KBM-7 (cell line): ENCODE measurements at regions not wholly inside any gene's neighbourhood (a gene's known extent, or its start where the extent isn't known, plus 50 kb on each side); places are given as distances from the start of the nearest gene placed in this dataset.
"Not testable (repeated sequence)": the region's sequence is repeated elsewhere in the genome, so short reads cannot be mapped to it uniquely, and the experiment has no call there.

Experiments
- DNase-seq: peaks from one replicate; pipeline ENCODE4 v3.0.0-alpha.2; 2015
- in situ Hi-C: fragments of 300-500 bp; cut with MboI; formaldehyde crosslinking; loops from 2 replicates; pipeline ENCODE4 v1.14.3; 2020; ENCODE audit warnings: low sequenced_read_pairs, low pct_unique_long_range_greater_than_20kb, mixed read lengths

DNA sequence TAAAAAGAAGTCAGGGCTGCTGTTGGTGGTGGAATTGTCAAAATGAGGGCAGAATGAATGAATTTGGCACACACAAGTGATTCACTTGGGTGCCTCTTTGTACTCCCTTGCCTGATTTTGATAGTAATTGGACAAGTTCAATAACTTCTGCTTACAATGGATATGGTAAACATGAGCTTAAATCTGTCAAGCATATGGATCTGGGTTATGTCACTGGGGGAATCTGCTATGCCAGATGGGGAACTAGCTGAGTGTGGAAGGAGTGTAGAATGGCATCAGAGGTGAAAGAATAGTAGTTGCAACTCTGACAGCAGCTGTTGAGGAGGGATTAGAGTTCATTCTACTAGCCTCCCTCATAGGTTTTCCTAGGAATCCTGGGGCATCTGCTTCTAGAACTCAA, 724.2 kb upstream of the CDH8 start:
- in situ Hi-C loops, result no loop called here
- no peak for DNase-seq

DNA sequence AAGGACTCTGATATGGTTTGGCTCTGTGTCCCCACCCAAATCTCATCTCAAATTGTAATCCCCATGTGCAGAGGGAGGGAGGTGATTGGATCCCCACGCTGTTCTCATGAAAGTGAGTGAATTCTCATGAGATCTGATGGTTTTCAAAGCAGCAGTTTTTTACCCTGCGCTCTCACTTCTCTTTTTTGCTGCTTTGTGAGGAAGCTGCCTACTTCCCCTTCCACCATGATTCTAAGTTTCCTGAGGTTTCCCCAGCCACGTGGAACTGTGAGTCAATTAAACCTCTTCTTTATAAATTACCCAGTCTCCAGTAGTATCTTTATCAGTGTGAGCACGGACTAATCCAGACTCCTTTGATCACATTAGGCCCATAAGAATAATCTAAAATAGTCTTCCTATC, 719.7 kb upstream of the CDH8 start:
- in situ Hi-C loops, result no loop called here

DNA sequence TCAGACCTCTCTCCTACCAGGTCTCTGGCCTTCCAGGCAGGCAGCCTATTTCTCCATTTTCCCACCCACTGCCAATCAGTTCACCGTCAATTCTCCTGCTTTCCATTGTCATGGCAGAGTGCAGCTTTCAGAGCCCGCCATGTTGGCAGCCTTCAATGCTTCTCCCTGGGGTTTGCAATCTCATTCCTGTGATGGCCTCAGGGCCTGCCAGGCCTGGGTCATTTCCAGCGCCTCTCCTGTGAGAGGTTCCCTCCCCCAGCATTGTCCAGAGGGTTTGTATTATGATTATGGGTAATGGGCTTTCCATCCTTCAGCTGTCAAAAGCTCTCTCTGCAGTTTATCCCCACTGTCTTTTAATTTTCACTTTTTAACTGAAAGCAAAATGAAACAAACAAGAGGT, 716.6 kb upstream of the CDH8 start:
- in situ Hi-C loops, result no loop called here
- no peak for DNase-seq

More for the DNA sequence above, 719.7 kb upstream of the CDH8 start:
- DNase-seq, result peak; percentile 51

DNA sequence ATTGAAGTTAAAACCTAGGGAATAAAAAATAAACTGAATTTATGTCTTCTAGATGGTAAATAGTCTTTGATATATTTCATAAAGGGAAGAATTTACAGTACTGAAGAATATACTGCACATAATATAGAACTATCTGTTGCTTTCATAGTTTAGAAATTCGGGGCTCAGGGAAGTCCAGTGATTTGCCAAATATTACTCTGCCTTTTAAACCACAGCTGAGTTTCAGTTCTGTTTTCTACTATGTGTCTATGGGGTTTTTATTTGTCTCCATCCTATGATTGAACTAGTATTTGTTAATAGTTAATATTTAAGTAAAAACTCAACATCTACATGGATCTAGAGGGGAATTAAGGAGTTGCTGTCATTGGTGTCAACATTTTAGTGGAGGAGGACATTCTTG, 715.0 kb upstream of the CDH8 start:
- in situ Hi-C loops, result no loop called here
- DNase-seq, result no peak

DNA sequence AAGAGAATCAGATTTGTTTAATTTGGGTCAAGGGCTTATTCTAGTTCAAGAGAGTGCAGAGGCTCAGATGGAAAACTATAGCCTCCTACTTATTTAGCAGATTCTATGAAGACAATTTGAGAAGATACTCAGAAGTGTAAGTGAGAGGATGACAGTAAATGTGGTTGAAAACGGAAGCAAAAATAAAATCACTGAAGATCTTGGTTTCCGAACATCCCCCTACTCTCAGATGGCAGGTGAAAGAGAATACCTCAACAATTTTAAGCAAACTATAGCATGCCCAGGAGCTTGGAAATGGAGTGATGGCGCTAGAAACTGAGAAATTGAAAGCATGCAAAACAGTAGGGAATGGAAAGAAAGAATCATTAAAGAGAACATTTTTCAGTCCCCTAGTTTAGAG, 705.5 kb upstream of the CDH8 start:
- DNase-seq, result no peak
- in situ Hi-C loops, result no loop called here

DNA sequence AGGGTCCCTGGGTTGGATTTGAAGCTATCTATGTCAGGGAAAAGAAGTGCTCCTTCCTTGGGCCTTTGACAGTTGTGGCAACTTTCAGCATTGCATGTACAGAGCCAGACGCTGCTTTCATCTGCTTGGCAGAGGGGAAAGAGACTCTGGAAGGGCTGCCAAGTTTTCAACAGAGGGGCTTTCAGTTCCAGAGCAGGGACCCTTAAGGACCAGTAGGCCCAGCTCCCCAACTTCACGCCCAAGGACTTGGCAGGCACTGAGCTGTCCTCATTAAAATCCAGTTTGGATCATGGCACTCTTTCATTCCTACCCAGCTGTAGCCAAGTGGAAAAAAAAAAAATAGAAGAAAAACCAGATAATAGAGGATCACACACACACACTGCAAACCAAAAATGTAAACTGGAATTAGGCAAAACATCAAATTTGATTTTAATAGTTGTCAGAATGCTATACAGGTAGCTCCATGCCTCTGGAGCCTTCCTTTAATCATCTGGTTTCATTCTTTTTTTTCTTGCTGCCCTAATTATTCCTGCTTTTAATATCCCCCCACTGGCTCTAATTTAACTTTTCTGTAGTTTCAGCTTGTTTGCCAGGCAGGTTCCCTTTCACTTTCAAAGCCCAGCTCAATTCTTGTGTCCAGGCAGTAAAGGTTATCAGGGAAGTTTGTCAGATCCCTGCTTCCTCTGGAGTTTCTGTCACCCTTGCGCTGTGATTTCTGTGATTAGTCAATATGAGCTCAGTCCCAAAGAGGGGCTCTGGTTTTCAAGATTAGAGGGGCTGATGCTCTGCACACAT, 702.6 kb upstream of the CDH8 start:
- no peak for DNase-seq
- in situ Hi-C loops, result no loop called here

DNA sequence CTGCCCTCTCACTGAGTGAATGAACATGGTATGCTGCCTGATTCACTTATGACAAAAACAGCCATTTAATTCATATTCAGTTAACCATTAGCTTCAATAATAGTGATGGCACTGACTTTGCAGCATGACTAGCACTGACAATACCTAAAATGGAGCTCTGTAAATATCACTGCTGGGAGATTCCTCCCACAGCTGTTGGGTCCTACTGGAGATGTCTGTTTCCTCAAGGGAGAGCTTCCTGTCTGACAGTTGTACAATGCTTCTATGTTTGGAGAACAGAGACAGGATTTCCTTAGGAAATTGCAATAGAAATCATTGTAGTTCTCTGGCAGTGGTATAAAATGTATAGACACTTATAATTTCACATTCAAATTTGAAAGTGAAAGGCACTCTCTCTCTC, 695.9 kb upstream of the CDH8 start:
- no peak for DNase-seq
- in situ Hi-C loops, result no loop called here

DNA sequence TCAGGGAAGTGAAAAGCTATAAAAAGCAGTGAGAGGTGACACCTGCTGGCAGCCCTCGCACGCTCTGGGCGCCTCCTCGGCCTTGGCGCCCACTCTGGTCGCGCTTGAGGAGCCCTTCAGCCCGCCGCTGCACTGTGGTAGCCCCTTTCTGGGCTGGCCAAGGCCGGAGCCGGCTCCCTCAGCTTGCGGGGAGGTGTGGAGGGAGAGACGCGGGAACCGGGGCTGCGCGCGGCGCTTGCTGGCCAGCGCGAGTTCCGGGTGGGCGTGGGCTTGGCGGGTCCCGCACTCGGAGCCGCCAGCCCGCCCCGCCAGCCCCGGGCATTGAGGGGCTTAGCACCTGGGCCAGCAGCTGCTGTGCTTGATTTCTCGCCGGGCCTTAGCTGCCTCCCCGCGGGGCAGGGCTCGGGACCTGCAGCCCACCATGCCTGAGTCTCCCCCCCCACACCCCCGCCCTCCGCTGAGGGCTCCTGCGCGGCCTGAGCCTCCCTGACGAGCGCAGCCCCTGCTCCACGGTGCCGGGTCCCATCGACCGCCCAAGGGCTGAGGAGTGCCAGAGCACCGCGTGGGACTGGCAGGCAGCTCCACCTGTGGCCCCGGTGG, 688.5 kb upstream of the CDH8 start:
- in situ Hi-C loops, DNase-seq: not testable (repeated sequence)

DNA sequence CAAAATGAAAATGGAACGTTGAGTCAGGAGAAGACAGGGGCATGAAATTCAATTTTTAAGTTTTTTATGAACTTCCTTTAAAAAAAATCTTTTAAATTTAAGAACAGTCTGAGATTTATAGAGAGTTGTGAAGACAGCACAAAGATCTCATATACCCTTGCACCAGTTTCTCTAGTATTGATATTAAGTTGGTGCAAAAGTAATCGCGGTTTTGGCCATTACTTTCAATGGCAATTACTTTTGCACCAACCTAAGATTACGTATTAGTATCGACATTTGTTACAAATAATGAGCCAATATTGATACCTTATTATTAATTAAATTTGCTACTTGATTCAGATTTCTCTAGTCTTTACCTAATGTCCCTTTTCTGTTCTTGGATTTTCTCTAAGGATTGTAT, 684.4 kb upstream of the CDH8 start:
- in situ Hi-C loops, result no loop called here
- DNase-seq, result no peak

DNA sequence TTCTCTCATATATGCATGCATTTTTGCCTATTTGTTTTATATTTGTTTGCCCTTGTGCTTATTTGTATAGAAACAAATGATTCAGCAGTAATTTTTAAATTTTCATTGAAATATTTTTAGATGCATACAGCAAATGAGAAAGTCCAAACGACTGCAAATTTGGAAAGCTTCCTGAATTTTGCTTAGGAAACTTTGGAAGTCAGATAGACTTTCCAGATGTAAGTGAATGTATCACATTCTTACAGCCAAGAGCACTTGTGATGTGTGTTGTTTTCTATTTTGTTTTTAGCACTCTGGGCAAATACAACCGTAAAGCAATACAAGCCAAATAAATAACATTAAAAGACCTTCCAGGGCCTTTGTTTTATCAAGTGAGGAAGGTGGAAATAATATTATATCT, 680.8 kb upstream of the CDH8 start:
- DNase-seq, result no peak
- in situ Hi-C loops, result no loop called here

DNA sequence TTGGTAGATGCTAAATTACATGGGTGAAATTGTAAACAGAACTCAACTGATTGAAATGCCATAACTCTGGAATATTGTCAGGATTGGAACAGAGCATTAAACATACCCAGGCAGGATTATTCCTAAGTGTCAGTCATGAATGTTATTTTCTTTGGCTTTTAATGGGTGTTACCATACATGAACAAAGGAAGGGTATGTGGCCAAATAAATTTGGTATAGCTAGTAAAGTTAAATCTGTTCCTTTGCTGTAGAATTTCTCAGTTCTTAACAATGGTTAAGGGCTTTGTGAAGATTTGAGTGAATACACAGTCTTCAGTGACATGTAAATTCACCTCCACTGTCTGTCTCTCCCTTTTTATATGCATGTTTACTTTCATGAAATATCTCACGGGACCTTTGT, 679.5 kb upstream of the CDH8 start:
- DNase-seq, result no peak
- in situ Hi-C loops, result no loop called here

DNA sequence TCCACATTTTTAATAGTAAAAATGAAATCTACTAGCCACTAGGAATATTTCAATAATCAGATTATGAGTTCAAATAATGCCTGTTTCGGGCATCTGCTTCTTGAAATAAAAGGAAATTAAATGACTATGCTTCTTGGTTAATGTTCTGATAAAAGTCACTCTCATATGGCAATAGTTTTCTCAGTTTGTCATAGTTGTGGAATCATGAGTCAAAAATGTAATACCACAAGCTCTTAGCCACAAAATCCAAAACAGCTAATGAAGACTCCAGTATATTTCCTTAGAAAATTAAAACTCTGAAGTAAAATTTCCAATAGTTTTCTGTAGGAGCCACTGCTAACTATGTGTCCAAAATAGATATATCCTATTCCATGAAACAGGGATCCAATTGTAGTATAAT, 676.3 kb upstream of the CDH8 start:
- in situ Hi-C loops, result no loop called here

DNA sequence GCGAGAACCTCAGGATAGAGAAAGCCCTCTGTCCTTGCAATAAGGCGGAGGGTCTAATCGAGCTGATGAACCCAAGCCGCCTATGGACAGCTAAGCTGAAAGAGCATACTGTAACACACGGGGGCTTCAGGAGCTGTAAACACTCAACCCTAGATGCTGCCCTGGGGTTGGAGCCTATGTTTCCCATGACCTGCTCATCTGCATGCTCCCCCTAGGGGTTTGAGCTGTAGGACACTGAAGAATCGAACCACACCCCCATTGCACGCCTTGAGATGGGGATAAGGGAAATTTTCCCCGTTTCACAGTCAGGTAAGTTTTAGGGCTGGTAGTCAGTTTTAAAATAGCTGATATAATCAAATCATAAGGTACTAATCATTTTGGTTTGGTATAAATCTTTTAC, 675.6 kb upstream of the CDH8 start:
- no peak for DNase-seq
- in situ Hi-C loops, result no loop called here

More for the DNA sequence above, 676.3 kb upstream of the CDH8 start:
- DNase-seq, result no peak

DNA sequence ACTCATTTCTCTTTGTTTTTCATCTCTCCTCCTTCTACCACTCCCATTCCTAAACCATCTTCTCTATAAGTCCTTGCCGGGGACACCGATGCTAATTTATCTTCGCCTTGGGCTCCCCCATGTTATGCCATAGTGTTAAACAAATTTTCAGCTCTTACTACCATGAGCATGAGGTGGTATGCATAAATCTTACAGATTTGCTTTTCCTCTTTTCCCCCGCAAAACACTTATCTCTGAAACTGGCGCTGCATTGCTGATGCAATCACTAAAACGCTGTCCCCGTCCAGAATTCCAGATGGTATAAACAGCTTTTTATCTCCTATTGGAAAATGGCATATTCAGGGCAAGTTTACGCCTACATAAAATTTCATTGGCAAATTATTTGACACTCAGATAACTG, 673.6 kb upstream of the CDH8 start:
- DNase-seq, result no peak
- in situ Hi-C loops, result no loop called here

DNA sequence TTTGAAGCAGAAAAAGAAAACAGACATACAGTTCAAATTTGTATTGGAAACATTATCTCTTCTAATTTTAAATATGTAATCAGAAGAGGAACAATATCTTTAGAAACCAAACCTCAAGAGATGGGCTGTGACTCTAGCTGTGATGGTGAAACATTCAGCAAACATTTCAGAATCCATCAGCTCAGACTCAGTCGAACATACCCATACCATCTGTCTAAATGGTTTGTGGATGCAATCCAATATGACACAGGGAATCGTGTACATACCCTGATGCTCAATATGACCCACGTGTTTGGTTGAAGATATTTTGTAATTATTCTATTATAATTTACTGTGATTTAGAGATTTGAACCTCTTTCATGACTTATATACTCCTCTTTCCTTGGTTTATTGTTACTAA, 665.2 kb upstream of the CDH8 start:
- in situ Hi-C loops, result no loop called here
- no peak for DNase-seq

DNA sequence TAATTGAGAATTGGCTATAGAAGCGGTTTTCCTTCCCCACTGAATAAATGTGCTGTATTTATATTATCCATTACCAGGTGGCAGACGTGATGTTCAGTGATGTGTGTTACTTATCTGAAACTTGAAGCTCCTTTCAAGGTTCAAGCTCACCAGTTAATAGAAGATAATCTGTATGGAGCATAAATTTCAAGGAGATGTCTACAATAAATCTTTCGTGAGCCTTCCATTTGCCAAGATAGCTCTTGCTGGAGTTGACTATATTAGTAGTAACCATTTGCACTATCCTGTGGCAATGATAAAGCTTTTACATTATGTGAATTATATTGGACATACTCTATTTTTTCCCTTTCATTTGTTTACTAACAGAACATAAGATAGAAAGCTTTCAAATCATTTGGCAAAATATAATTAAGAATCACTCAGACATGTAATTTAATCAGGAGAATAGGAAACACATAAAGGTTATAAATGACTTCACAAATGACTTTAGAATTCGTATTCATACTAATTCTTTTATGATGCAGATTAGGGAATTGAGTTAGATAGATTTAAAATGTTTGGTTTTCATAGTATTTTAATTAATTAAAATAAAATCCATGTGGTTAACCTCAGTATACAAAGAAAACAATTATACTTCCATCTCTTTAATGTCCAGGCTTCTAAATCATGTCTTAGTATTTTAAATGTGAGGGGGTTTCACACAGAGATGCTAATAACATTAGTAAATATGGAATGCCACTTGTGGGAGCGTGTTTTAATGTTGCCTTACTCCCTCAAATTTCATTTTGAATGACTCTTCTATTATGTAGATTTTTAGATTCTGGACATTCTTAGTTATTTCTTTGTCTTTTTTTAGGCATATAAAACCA, 664.4 kb upstream of the CDH8 start:
- in situ Hi-C loops, result no loop called here
- no peak for DNase-seq

DNA sequence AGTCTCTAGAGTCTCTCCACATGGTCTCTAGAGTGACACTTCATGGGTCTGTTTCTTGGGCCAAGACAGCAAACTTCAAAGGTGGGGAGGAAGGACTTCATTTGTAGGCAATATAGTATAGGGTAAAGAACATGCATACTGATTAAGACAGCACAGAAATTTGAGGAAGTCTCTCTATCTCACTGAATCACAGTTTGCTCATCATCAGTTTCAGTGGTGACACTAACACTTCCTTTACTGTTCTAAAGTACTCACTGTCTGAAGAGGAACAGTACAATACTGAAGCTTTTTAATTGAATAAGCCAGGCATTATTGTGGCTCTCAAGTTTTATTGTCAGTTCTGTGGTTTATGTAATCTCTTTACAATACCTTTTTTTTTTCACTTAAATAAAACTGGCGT, 656.4 kb upstream of the CDH8 start:
- in situ Hi-C loops, result no loop called here
- DNase-seq, result no peak

DNA sequence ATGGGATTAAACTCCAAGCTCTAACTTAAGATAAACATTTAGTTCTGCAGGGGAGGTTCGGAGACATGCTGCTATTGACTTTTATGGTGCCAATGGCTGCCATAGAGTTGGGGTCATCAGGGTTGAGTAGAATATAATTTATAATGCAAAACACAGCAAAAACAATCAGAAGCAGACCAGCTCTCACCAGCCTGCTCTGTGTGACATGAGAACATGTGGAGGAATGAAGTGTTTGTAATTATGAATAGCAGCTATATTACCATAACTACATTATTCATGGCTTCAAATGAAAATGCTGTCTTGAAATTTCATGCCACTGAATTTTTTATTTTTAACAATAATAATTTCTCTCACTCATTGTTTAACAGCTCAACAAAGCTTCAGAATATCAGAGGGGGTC, 645.6 kb upstream of the CDH8 start:
- no peak for DNase-seq
- in situ Hi-C loops, result no loop called here

DNA sequence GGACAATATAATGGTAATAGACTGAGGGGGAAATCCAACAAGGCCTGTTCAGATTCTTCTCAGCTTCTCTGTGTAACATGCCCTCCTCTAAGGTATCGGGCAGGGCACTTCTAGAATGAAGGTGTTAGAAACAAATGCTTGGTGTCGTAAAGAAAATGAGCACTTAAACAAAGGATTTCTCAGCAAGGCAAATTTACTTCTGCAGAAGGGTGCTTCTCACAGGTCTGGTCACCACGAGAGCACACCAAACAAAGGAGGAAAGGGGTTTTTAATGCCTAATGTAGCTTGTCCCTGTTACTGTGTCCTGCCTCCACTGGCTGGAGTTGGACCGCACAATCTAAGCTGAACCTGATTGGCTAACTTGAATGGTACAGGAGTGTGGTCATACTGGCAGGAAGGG, 642.6 kb upstream of the CDH8 start:
- DNase-seq, result no peak
- in situ Hi-C loops, result no loop called here

DNA sequence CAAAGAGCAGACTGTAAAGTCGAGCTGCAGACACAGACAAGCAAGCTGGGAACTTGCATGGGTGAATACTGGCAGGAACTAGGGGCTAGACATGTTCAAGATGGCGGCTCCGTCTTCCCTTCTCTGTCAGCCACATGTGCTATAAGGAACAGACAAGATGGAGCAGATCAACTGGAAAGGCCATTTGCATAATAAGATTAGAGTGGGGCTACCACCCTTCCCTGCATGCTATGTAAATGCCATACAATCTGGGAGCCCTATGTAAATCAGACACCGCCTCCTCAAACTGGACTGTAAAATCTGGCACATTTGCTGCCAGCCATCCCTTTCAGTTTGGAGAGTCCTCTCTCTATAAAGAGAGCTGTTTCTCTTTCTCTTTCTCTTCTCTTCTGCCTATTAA, 640.1 kb upstream of the CDH8 start:
- in situ Hi-C loops, result no loop called here
- DNase-seq, result no peak
